Dendritic cell treated with granulocyte-macrophage colony-stimulating factor and Interleukin-4, amounts not matched to agents 40 ng/mL and 50 ng/mL, for 4 days (primary cell): ENCODE measurements at regions not wholly inside any gene's neighbourhood (a gene's known extent, or its start where the extent isn't known, plus 50 kb on each side); places are given as distances from the start of the nearest gene placed in this dataset.

Source experiments
- H3K27ac Mint-ChIP-seq: one replicate; pipeline ENCODE4 v1.8.0; 2022; ENCODE audit warnings: mild to moderate bottlenecking, mixed read lengths
- H3K27me3 Mint-ChIP-seq: one replicate; pipeline ENCODE4 v1.8.0; 2022; ENCODE audit warnings: mild to moderate bottlenecking, mixed read lengths
- H3K36me3 Mint-ChIP-seq: one replicate; pipeline ENCODE4 v1.8.0; 2022; ENCODE audit warnings: low read depth, mixed read lengths
- H3K4me1 Mint-ChIP-seq: one replicate; pipeline ENCODE4 v1.8.0; 2022; ENCODE audit warnings: low read depth, mixed read lengths
- H3K4me3 Mint-ChIP-seq: one replicate; pipeline ENCODE4 v1.8.0; 2022; ENCODE audit warnings: mild to moderate bottlenecking, moderate library complexity, mixed read lengths
- H3K9me3 Mint-ChIP-seq: one replicate; pipeline ENCODE4 v1.8.0; 2022; ENCODE audit warnings: mixed read lengths
- intact Hi-C: fragments of 100-400 bp; cut with micrococcal nuclease; formaldehyde crosslinking; loops from one replicate; pipeline ENCODE4 v1.15.0; 2022

DNA sequence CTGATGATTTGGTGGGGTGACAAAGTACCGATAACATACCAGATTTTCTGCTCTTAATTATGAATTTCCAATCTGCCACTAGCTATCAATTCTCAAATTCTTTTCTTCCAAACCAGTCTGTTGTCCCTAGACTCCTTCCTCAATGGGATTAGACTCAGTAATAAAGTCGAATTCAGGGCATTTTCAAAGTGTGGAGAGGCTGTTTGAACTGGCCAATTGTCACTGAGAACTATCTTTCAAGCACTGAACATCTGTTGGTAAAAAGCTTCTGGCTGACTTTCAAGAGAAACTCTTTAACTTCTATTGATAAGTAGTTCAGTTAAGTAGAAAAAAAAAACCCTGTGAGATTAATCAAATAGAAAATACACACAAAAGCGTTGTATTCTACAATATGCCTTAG is 108.9 kb downstream of the SAMD9 start:
- no peaks in the 10 kb centered on the region for H3K27me3 Mint-ChIP-seq

DNA sequence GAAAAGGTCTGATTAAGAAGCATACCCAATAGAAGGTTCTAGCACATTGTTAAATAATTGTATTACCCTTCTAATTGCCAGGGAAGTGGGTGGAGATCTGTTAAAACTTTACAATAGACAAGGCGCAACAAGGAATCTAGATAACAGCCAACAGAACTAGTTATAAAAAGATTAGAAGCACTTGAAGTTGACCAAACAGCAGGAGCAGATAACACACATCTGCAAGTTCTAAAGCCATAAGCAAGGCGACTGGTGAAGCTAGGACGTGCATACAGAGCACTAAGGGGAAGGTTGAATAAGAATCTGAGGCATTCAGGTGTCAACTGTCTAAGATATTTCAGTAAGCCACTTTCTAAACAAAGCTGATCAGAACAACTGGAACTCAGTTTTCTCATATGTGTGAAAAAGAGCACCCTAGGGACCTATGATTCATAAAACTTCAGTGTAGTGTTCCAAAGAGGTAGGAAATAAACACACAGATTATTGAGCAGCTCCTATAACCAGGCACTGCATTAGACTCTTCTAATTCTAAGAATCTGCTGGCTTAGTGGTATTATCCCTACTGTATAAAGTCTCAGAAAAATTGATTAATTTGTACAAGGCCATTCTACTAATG is 111.2 kb downstream of the SAMD9 start:
- H3K36me3 Mint-ChIP-seq, result no peaks in the 10 kb centered on the region
- intact Hi-C loops, result no loop called here
- H3K4me1 Mint-ChIP-seq, result no peaks in the 10 kb centered on the region
- H3K9me3 Mint-ChIP-seq, result no peaks in the 10 kb centered on the region
- H3K27ac Mint-ChIP-seq, result no peak overlapping the region
- H3K27me3 Mint-ChIP-seq, result no peaks in the 10 kb centered on the region
- no peak overlapping the region for H3K4me3 Mint-ChIP-seq

More for the DNA sequence above, 108.9 kb downstream of the SAMD9 start:
- no peaks in the 10 kb centered on the region for H3K36me3 Mint-ChIP-seq
- no peaks in the 10 kb centered on the region for H3K9me3 Mint-ChIP-seq
- intact Hi-C loops, result no loop called here
- no peaks in the 10 kb centered on the region for H3K4me1 Mint-ChIP-seq
- no peak overlapping the region for H3K4me3 Mint-ChIP-seq
- no peak overlapping the region for H3K27ac Mint-ChIP-seq

DNA sequence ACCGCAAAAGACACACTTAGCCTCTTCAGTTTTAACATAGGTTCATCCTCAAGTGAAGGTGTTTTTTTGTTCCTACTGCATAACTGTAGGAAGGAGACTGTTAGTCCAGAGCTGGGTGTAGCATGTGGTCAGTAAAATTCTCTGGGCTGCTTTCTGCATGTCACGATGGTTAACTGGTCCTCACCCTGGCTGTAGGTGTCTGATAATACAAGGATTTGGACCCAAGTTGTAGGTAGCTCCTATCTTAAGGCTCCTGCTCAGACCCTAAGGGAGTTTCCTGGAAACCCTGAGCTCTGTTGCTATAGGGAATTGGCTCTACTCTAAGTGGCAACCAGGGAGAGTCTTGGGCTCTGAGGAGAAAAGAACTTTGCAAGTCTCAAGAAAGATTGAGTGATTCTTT is 112.9 kb downstream of the SAMD9 start:
- intact Hi-C loops, result no loop called here
- H3K9me3 Mint-ChIP-seq, result no peaks in the 10 kb centered on the region

DNA sequence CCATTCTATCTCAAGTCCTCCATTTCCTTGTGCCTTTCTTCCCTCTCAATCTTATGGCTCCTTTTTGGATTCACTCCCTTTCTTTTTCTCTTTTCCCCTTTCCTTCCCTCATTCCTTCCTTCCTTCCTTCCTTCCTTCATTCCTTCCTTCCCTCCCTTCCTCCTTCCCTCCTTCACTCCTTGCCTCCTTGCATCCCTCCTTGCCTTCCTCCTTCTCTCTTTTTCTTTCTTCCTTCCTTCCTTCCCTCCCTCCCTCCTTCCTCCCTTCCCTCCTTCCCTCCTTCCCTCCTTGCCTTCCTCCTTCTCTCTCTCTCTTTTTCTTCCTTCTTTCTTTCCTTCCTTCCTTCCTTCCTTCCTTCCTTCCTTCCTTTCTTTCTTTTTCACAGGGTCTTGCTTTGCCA is 120.1 kb downstream of the SAMD9 start:
- Mint-ChIP-seq H3K27me3 (no peaks in the 10 kb centered on the region), H3K9me3 (no peaks in the 10 kb centered on the region), H3K4me3 (no peak overlapping the region), H3K4me1 (no peaks in the 10 kb centered on the region), H3K27ac (no peak overlapping the region), H3K36me3 (no peaks in the 10 kb centered on the region)
- intact Hi-C loops, result no loop called here

More for the DNA sequence above, 112.9 kb downstream of the SAMD9 start:
- Mint-ChIP-seq H3K27me3 (no peaks in the 10 kb centered on the region), H3K36me3 (no peaks in the 10 kb centered on the region), H3K27ac (no peak overlapping the region), H3K4me1 (no peaks in the 10 kb centered on the region), H3K4me3 (no peak overlapping the region)

DNA sequence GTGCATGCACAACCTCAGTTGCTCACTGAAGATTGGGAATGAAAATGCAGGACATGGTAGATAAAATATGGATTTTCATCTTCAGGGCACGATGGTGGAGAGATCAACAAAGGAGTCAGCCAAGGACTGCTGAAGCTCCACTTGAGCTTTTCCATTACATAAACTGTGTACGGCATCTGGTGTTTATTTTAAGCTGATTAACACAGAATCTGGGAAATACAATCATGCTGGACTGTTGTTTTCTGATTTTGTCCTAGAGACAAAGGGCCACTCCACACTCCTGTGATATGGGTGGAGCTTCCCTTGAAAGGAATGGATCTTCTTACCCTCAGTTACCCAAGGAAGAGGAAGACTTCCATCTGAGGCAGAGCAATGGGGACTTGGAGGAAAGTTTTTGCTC is 120.6 kb downstream of the SAMD9 start:
- intact Hi-C loops, result no loop called here
- Mint-ChIP-seq H3K9me3 (no peaks in the 10 kb centered on the region), H3K36me3 (no peaks in the 10 kb centered on the region), H3K27ac (no peak overlapping the region), H3K4me1 (no peaks in the 10 kb centered on the region), H3K4me3 (no peak overlapping the region), H3K27me3 (no peaks in the 10 kb centered on the region)

DNA sequence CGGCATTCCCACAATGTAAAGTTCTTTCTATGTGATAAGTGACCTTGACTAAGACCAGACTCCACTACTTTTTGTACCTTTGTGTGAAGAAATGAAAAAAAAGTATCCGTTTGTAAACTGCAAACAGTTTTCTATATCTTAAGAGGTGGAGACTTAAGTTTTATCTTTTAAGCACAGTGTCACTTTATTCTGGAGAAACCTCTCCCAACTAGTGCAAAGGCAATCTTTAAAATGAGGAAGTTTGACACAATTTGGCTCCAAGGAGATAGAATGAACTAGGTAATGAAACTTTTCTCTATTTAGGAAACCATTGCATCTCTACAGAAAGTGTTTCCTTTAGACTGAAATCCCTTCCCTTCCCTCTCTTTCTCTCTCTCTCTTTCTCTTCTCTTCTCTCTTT is 122.9 kb downstream of the SAMD9 start:
- no peak overlapping the region for H3K4me3 Mint-ChIP-seq
- no peaks in the 10 kb centered on the region for H3K4me1 Mint-ChIP-seq
- no peaks in the 10 kb centered on the region for H3K9me3 Mint-ChIP-seq
- H3K27ac Mint-ChIP-seq, result no peak overlapping the region
- no peaks in the 10 kb centered on the region for H3K27me3 Mint-ChIP-seq
- H3K36me3 Mint-ChIP-seq, result no peaks in the 10 kb centered on the region
- intact Hi-C loops, result no loop called here

DNA sequence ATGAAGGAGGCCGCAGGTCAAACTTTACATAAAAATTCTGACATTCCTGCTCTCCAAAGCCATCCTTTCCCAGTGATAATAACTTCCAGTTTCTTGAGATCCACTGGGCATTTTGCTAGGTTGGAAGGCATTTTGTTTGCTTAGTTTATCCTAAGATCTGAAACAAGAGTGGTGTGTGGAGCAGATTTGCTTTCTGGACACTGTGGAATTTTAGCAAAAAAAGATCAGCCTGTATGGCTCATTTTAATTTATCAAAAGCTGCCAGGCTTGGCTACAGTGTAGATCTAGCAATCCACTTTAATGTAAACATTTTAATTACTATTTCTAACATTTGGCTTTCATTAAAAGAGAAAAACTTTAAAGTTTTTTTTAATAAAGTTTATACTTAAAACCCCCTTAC is 124.8 kb downstream of the SAMD9 start:
- Mint-ChIP-seq H3K27ac (no peak overlapping the region), H3K36me3 (no peaks in the 10 kb centered on the region), H3K9me3 (no peaks in the 10 kb centered on the region), H3K27me3 (no peaks in the 10 kb centered on the region), H3K4me1 (no peaks in the 10 kb centered on the region), H3K4me3 (no peak overlapping the region)
- intact Hi-C loops, result no loop called here

DNA sequence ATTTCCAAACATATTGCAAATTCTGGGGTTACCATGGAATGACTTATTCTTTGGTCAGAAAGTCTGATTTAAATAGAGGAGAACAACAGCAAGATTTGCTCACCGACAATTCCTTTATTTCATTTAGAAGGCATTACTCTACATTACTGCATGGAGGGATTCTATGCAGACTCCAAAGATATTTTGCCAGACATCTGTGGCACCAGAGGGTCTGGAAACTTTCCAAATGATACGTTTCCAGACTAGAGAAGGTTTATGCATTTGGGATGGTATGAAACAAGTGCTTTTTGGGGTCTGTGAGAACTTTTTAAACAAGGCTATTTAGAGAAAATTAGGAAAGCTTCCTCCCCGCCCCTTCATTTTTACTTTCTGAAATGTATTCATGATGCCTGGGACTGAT is 125.3 kb downstream of the SAMD9 start:
- intact Hi-C loops, result no loop called here
- Mint-ChIP-seq H3K4me3 (no peak overlapping the region), H3K9me3 (no peaks in the 10 kb centered on the region), H3K27ac (no peak overlapping the region), H3K27me3 (no peaks in the 10 kb centered on the region), H3K4me1 (no peaks in the 10 kb centered on the region), H3K36me3 (no peaks in the 10 kb centered on the region)

DNA sequence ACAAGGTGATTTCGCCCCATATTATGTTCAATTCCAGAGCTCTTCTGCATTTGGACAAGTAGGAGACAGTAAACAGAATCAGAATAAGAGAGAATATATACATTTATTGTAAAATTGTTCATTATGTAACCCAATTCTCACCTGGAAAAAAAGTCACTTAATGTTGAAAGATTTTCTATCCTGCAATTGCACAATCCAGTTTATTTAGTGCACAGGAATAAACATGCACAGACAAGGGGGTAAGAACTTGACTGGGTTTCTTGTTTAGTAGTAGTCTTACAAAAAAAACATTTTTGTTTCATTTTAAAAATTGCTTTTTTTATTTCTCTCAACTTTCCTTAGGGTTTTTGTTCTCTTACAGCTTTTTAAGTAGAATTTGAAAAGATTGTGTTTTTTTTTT is 126.6 kb downstream of the SAMD9 start:
- Mint-ChIP-seq H3K4me1 (no peaks in the 10 kb centered on the region), H3K36me3 (no peaks in the 10 kb centered on the region), H3K4me3 (no peak overlapping the region), H3K27me3 (no peaks in the 10 kb centered on the region), H3K9me3 (no peaks in the 10 kb centered on the region), H3K27ac (no peak overlapping the region)
- intact Hi-C loops, result no loop called here

DNA sequence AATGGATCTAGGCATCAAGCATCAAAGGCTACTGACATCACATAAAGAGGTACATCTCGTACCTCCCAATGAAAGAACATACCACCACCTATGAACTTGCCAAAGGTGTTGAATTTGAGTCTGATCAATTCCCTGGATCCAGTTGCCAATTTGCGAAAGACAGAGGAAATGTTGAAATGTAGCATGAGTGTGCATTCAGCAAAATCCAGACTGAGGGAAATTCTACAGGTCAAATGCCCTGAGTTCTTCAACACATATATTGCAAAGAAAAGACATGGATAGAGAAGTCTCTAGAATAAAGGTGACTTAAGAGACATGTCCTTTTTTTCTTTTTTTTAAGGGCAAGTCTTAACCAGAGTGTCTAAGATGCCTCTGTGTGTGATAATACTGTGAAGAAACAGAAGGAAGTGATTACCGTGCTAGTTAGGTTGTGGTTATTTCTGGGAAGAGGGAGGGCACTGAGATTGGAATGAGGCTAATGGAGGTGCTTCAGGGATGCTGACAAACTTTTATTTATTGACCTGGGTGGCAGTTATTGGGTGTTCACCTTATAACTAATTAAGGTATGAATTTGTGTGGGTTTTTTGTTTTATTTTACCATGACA is 128.7 kb downstream of the SAMD9 start:
- H3K27ac Mint-ChIP-seq, result no peak overlapping the region
- intact Hi-C loops, result no loop called here
- H3K4me1 Mint-ChIP-seq, result no peaks in the 10 kb centered on the region
- H3K27me3 Mint-ChIP-seq, result no peaks in the 10 kb centered on the region
- no peaks in the 10 kb centered on the region for H3K36me3 Mint-ChIP-seq
- H3K4me3 Mint-ChIP-seq, result no peak overlapping the region
- peaks cover 4% of the 10 kb centered on the region for H3K9me3 Mint-ChIP-seq

DNA sequence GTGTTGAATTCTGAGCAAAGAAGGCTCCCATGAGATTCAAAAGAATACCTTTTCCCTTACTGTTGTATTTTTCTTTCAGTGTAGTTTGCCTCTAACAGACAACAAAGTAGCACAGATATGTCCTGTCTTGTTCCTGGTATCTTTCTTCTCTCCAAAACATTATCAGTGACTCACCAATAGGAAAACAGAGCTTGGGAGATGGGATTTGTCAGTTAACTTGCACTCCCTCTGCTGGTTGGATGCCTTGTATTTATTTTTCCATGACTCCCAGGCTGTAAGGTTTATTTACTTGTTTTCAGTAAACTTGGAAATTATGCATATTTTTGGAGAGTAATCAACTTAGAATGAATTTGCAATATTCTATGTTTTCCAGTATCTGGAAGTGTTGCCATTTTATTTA is 129.7 kb downstream of the SAMD9 start:
- Mint-ChIP-seq H3K27ac (no peak overlapping the region), H3K4me3 (no peak overlapping the region), H3K27me3 (no peaks in the 10 kb centered on the region), H3K4me1 (no peaks in the 10 kb centered on the region), H3K9me3 (peaks cover 14% of the 10 kb centered on the region), H3K36me3 (no peaks in the 10 kb centered on the region)
- intact Hi-C loops, result no loop called here

DNA sequence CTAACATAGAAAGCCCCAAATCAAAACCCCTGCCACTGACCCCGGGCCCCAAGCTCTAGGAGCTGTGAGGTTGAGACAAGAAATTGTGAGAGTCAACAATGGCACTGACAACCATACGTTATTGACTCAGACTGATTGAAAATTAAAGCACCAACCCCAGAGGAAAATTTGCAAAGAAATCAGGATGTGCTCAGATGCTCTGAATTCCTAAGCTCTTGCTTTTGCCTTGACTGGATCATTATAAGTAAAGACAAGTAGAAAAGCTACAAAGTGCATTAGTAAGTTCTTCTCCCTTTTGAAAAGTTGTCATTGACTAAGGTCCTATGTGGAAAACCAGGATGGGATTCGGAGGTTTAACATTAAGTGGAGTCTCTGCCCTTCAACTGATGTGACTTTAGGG is 130.2 kb downstream of the SAMD9 start:
- H3K36me3 Mint-ChIP-seq, result no peaks in the 10 kb centered on the region
- intact Hi-C loops, result no loop called here
- no peaks in the 10 kb centered on the region for H3K27me3 Mint-ChIP-seq
- no peak overlapping the region for H3K27ac Mint-ChIP-seq
- H3K4me1 Mint-ChIP-seq, result no peaks in the 10 kb centered on the region
- H3K9me3 Mint-ChIP-seq, result peaks cover 19% of the 10 kb centered on the region
- no peak overlapping the region for H3K4me3 Mint-ChIP-seq

DNA sequence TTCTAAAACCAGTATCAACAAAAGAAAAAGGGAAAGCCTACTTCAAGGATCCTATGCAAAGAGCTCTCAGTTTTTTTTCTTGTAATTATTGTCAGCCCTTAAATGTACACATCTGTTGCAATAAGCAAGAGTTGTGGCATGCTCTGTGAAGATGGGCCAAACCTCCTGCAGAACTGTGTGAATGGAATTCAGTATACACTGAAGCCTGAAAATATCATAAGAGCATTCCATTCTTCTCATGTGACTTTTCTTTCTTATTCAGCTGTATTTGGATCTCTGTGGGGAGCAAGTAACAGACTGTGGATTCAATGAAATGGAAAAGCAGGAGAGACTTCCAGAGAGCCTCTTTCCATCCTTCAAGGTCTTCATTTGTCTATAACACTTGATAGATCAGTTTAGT is 130.7 kb downstream of the SAMD9 start:
- H3K27ac Mint-ChIP-seq, result no peak overlapping the region
- H3K9me3 Mint-ChIP-seq, result peaks cover 19% of the 10 kb centered on the region
- H3K4me1 Mint-ChIP-seq, result no peaks in the 10 kb centered on the region
- H3K4me3 Mint-ChIP-seq, result no peak overlapping the region
- intact Hi-C loops, result no loop called here
- H3K36me3 Mint-ChIP-seq, result no peaks in the 10 kb centered on the region
- no peaks in the 10 kb centered on the region for H3K27me3 Mint-ChIP-seq

DNA sequence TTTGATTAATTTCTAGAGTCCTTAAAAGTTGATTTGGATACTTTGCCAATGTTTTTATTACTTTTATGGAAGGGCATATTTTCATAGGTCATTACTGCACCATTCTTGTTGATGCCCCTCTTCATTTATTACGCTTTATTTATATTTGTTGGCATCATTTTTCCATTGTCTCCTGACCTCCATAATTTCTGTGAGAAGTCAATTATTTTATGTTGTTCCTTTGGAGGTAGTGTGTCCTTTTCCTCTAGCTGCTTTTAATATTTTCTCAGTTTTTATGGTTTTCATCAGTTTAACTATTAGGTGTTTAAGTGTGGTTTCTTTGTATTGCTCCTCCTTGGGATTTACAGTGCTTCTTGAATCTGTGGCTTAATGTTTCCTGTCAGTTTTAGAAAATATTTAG is 134.9 kb downstream of the SAMD9 start:
- no peak overlapping the region for H3K4me3 Mint-ChIP-seq
- peaks cover 39% of the 10 kb centered on the region for H3K9me3 Mint-ChIP-seq
- intact Hi-C loops, result no loop called here
- H3K4me1 Mint-ChIP-seq, result no peaks in the 10 kb centered on the region
- H3K27ac Mint-ChIP-seq, result no peak overlapping the region
- no peaks in the 10 kb centered on the region for H3K36me3 Mint-ChIP-seq
- no peaks in the 10 kb centered on the region for H3K27me3 Mint-ChIP-seq

DNA sequence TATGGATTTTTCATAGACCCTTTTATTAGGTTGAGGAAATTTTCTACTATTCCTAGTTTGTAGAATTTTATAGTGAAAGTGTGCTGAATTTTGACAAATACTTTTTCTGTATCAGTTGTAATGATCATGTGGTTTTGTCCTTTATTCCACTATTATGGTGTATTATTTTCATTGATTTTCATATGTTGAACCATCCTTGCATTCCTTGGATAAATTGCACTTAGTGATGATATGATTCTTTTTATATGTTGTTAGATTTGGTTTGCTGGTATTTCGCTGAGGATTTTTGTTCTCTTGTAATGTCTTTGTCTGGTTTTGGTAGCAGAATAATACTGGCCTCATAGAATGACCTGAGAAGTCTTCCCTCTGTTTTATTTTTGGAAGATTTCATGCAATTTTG is 140.6 kb upstream of the CDK6 start:
- no peaks in the 10 kb centered on the region for H3K36me3 Mint-ChIP-seq
- intact Hi-C loops, result no loop called here
- peaks cover 53% of the 10 kb centered on the region for H3K9me3 Mint-ChIP-seq
- H3K4me3 Mint-ChIP-seq, result no peak overlapping the region
- peaks cover 7% of the 10 kb centered on the region for H3K4me1 Mint-ChIP-seq
- H3K27ac Mint-ChIP-seq, result no peak overlapping the region
- H3K27me3 Mint-ChIP-seq, result no peaks in the 10 kb centered on the region
